Natural killer cell (primary cell): ENCODE measurements at regions not wholly inside any gene's neighbourhood (a gene's known extent, or its start where the extent isn't known, plus 50 kb on each side); places are given as distances from the start of the nearest gene placed in this dataset.

Experiments used
- ATAC-seq, 3 donors: fragments of 150-1000 bp in 2 of 3; fragments of 200-7000 bp in 1 of 3; cut with Tn5 transposase; 1 replicate in 1 of 3; 2 replicates in 2 of 3; pipeline ENCODE4 v1.10.0; 2021; ENCODE audit warnings: mild to moderate bottlenecking in 2 of 3, moderate library complexity in 2 of 3
- DNase-seq, 2 donors: peaks; one replicate each; pipeline versions ENCODE4 v3.0.0 to v3.0.0-alpha.2; 2013 to 2021; ENCODE audit warnings: mixed read lengths in 1 of 2
- H3K27ac ChIP-seq: one replicate; pipeline ENCODE4 v1.5.1; 2013; ENCODE audit warnings: mild to moderate bottlenecking, low read length
- H3K27me3 ChIP-seq: one replicate; pipeline ENCODE4 v1.6.1; 2013; ENCODE audit warnings: low read length; ENCODE audit not compliant: control insufficient read depth, insufficient read depth
- H3K36me3 ChIP-seq: one replicate; pipeline ENCODE4 v1.6.1; 2013; ENCODE audit warnings: low read length; ENCODE audit not compliant: control insufficient read depth, insufficient read depth
- H3K4me1 ChIP-seq: one replicate; pipeline ENCODE4 v1.6.1; 2013; ENCODE audit warnings: low read length; ENCODE audit not compliant: control insufficient read depth, insufficient read depth
- H3K4me3 ChIP-seq: one replicate; pipeline ENCODE4 v1.5.1; 2013; ENCODE audit warnings: low read length
- H3K9me3 ChIP-seq: one replicate; pipeline ENCODE4 v1.6.1; 2013; ENCODE audit warnings: low read length; ENCODE audit not compliant: control insufficient read depth, insufficient read depth
- H3K27ac Mint-ChIP-seq, 2 donors: one replicate each; pipeline ENCODE4 v1.8.0; 2022; ENCODE audit warnings: mild to moderate bottlenecking in 2 of 2, mixed read lengths in 2 of 2, moderate library complexity in 1 of 2
- H3K27me3 Mint-ChIP-seq, 2 donors: one replicate each; pipeline ENCODE4 v1.8.0; 2022; ENCODE audit warnings: low read depth in 2 of 2, mixed read lengths in 2 of 2
- H3K36me3 Mint-ChIP-seq: one replicate; pipeline ENCODE4 v1.8.0; 2022; ENCODE audit warnings: mixed read lengths
- H3K4me1 Mint-ChIP-seq, 2 donors: one replicate each; pipeline ENCODE4 v1.8.0; 2022; ENCODE audit warnings: mixed read lengths in 2 of 2
- H3K4me3 Mint-ChIP-seq: one replicate; pipeline ENCODE4 v1.8.0; 2022; ENCODE audit warnings: mild to moderate bottlenecking, moderate library complexity, mixed read lengths
- H3K9me3 Mint-ChIP-seq, 2 donors: one replicate each; pipeline ENCODE4 v1.8.0; 2022; ENCODE audit warnings: mixed read lengths in 2 of 2
- CTCF ChIP-seq: fragments of 200-600 bp; IDR thresholded peaks from one replicate; pipeline ENCODE4 v1.8.0; 2022; ENCODE audit warnings: antibody characterized with exemption
- WGBS: methylation state at CpG from one replicate; pipeline ENCODE4 v1.1.7; 2013; ENCODE audit warnings: missing lambda C conversion rate; ENCODE audit not compliant: insufficient coverage; 5-methylcytosine and 5-hydroxymethylcytosine counted together
- intact Hi-C: fragments of 100-400 bp; cut with micrococcal nuclease; formaldehyde crosslinking; loops from one replicate; pipeline ENCODE4 v1.14.2; 2022

GRCh38 chr15:77550301-77551251 is 82.1 kb downstream of the LINGO1 start:
- no peaks in the 10 kb centered on the region for H3K9me3 Mint-ChIP-seq
- WGBS: 80% methylated on average over 13 of the region's 13 CpGs

GRCh38 chr15:77549576-77550288 is 83.0 kb downstream of the LINGO1 start:
- Mint-ChIP-seq H3K27me3 (peaks cover 0 to 3% of the 10 kb centered on the region in 2 donors), H3K4me1 (peaks cover 0 to 5% of the 10 kb centered on the region in 2 donors), H3K36me3 (no peaks in the 10 kb centered on the region), H3K4me3 (no peak overlapping the region), H3K27ac (no peak overlapping the region), H3K9me3 (no peaks in the 10 kb centered on the region)
- no peaks in the 10 kb centered on the region for H3K9me3 ChIP-seq
- no peak overlapping the region for H3K4me3 ChIP-seq
- no peak for TF ChIP-seq CTCF
- H3K27ac ChIP-seq: no peak overlapping the region
- ATAC-seq: no peak
- intact Hi-C loops: no loop called here
- H3K4me1 ChIP-seq: peaks cover 3% of the 10 kb centered on the region
- no peak for DNase-seq
- H3K27me3 ChIP-seq: no peaks in the 10 kb centered on the region
- no peaks in the 10 kb centered on the region for H3K36me3 ChIP-seq
- WGBS: 88% methylated on average over 5 of the region's 5 CpGs

More at GRCh38 chr15:77550301-77551251, 82.1 kb downstream of the LINGO1 start:
- intact Hi-C loops: no loop called here
- no peak for TF ChIP-seq CTCF
- ATAC-seq (no peak), DNase-seq (no peak)
- Histone ChIP-seq H3K27ac (no peak overlapping the region), H3K36me3 (no peaks in the 10 kb centered on the region), H3K4me3 (no peak overlapping the region), H3K9me3 (no peaks in the 10 kb centered on the region), H3K27me3 (no peaks in the 10 kb centered on the region), H3K4me1 (peaks cover 3% of the 10 kb centered on the region)
- Mint-ChIP-seq H3K36me3 (no peaks in the 10 kb centered on the region), H3K4me1 (peaks cover 0 to 5% of the 10 kb centered on the region in 2 donors), H3K27me3 (peaks cover 0 to 3% of the 10 kb centered on the region in 2 donors), H3K27ac (no peak overlapping the region), H3K4me3 (no peak overlapping the region)

- no peak for TF ChIP-seq CTCF
- WGBS: 83% methylated on average over 19 of the region's 23 CpGs
These were observed 83.8 kb downstream of the LINGO1 start for GRCh38 chr15:77548589-77549557.

More at GRCh38 chr15:77548589-77549557, 83.8 kb downstream of the LINGO1 start:
- Mint-ChIP-seq H3K27me3 (peaks cover 0 to 3% of the 10 kb centered on the region in 2 donors), H3K36me3 (no peaks in the 10 kb centered on the region), H3K4me3 (peak overlapping the region; percentile 45), H3K4me1 (peaks cover 0 to 5% of the 10 kb centered on the region in 2 donors), H3K9me3 (no peaks in the 10 kb centered on the region), H3K27ac (peak overlapping the region in 1 of 2 donors; percentile 26)
- ATAC-seq (no peak), DNase-seq (no peak)
- Histone ChIP-seq H3K9me3 (no peaks in the 10 kb centered on the region), H3K27me3 (no peaks in the 10 kb centered on the region), H3K4me3 (no peak overlapping the region), H3K36me3 (no peaks in the 10 kb centered on the region), H3K27ac (no peak overlapping the region), H3K4me1 (peaks cover 3% of the 10 kb centered on the region)
- intact Hi-C loops: no loop called here
